HL-60 (cell line): ENCODE measurements at regions not wholly inside any gene's neighbourhood (a gene's known extent, or its start where the extent isn't known, plus 50 kb on each side); places are given as distances from the start of the nearest gene placed in this dataset.

ENCODE experiments used
- DNase-seq, 2 experiments: peaks; one replicate each; pipeline ENCODE4 v3.0.0-alpha.2; 2010 to 2020; ENCODE audit warnings: low read depth in 1 of 2, low spot score in 1 of 2
- H3K27ac ChIP-seq: fragments of 250-450 bp; sonication (Bioruptor Pico); replicated peaks from 2 replicates; pipeline ENCODE4 v1.5.1; 2020; ENCODE audit warnings: mild to moderate bottlenecking, moderate library complexity
- H3K27me3 ChIP-seq: fragments of 250-450 bp; sonication (Bioruptor Pico); 2 replicates; pipeline ENCODE4 v1.5.1; 2021; ENCODE audit warnings: mild to moderate bottlenecking, moderate library complexity; ENCODE audit not compliant: insufficient read depth, poor library complexity, severe bottlenecking
- H3K4me3 ChIP-seq: replicated peaks from 2 replicates; pipeline ENCODE4 v1.5.1; 2011; ENCODE audit warnings: mild to moderate bottlenecking, control low read depth, low read length; ENCODE audit not compliant: insufficient read depth
- GABPA ChIP-seq: IDR thresholded peaks from 2 replicates; pipeline ENCODE4 v1.6.1; 2012; ENCODE audit warnings: low read depth
- POLR2AphosphoS5 ChIP-seq: IDR thresholded peaks from 2 replicates; pipeline ENCODE4 v1.6.1; 2012; ENCODE audit warnings: low read depth
- SPI1 ChIP-seq: IDR thresholded peaks from 2 replicates; pipeline ENCODE4 v1.6.1; 2012; ENCODE audit warnings: low read depth, mild to moderate bottlenecking, borderline replicate concordance
- TF ChIP-seq, protein P1 (sequence below): IDR thresholded peaks from one replicate; pipeline ENCODE4 v1.5.1; 2011; ENCODE audit warnings: low read length, control low read depth, inconsistent platforms; ENCODE audit not compliant: insufficient read depth
- TF ChIP-seq, protein P2 (sequence below): IDR thresholded peaks from 2 replicates; pipeline ENCODE4 v1.6.1; 2012; ENCODE audit warnings: low read depth; ENCODE audit not compliant: insufficient replicate concordance

DNA sequence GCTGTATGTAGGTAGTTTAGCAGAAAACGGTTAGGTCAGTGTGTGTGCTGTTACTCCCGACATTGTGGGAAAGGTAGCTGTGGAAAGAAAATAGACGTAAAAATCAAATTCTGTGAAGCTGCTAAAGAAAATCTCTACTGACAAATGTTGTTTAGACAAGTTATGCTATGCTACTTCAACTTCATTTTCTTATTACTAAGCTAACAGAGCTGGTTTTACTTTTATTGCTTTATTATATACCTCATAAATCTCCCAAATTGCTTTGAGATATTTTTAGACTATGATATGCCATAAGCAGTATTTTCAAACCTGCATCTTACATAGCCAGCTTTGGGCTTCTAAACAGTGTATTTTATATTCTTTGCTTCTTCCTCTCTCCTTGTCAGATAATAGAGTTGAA is 108.2 kb upstream of the PACRGL start:
- DNase-seq: no peak
- no peak for TF ChIP-seq GABPA
- TF ChIP-seq POLR2AphosphoS5: no peak
- TF ChIP-seq, protein P1, sequence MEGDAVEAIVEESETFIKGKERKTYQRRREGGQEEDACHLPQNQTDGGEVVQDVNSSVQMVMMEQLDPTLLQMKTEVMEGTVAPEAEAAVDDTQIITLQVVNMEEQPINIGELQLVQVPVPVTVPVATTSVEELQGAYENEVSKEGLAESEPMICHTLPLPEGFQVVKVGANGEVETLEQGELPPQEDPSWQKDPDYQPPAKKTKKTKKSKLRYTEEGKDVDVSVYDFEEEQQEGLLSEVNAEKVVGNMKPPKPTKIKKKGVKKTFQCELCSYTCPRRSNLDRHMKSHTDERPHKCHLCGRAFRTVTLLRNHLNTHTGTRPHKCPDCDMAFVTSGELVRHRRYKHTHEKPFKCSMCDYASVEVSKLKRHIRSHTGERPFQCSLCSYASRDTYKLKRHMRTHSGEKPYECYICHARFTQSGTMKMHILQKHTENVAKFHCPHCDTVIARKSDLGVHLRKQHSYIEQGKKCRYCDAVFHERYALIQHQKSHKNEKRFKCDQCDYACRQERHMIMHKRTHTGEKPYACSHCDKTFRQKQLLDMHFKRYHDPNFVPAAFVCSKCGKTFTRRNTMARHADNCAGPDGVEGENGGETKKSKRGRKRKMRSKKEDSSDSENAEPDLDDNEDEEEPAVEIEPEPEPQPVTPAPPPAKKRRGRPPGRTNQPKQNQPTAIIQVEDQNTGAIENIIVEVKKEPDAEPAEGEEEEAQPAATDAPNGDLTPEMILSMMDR: no peak
- no peak for TF ChIP-seq SPI1
- TF ChIP-seq, protein P2, sequence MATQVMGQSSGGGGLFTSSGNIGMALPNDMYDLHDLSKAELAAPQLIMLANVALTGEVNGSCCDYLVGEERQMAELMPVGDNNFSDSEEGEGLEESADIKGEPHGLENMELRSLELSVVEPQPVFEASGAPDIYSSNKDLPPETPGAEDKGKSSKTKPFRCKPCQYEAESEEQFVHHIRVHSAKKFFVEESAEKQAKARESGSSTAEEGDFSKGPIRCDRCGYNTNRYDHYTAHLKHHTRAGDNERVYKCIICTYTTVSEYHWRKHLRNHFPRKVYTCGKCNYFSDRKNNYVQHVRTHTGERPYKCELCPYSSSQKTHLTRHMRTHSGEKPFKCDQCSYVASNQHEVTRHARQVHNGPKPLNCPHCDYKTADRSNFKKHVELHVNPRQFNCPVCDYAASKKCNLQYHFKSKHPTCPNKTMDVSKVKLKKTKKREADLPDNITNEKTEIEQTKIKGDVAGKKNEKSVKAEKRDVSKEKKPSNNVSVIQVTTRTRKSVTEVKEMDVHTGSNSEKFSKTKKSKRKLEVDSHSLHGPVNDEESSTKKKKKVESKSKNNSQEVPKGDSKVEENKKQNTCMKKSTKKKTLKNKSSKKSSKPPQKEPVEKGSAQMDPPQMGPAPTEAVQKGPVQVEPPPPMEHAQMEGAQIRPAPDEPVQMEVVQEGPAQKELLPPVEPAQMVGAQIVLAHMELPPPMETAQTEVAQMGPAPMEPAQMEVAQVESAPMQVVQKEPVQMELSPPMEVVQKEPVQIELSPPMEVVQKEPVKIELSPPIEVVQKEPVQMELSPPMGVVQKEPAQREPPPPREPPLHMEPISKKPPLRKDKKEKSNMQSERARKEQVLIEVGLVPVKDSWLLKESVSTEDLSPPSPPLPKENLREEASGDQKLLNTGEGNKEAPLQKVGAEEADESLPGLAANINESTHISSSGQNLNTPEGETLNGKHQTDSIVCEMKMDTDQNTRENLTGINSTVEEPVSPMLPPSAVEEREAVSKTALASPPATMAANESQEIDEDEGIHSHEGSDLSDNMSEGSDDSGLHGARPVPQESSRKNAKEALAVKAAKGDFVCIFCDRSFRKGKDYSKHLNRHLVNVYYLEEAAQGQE: no peak
- no peak overlapping the region for H3K27ac ChIP-seq
- no peak overlapping the region for H3K4me3 ChIP-seq
- no peaks in the 10 kb centered on the region for H3K27me3 ChIP-seq

DNA sequence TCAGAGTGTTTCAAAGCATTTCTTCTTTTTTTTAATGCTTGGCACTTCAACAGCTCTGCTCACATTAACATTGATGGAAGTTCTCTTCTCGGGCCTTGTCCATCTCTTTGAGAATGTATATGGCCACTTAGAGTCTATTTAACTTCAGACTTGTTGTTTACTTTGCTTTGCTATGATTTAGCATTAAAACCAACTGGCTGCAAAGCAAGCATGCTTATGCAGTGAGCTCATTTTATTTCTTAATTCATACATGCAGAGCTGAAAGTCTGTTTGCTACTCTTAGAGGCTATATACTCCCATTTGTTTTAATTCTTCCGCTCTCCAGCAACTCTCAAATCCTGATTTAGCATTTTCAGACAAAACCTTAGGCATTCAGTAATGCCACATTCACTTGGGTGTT is 107.6 kb upstream of the PACRGL start:
- Histone ChIP-seq H3K4me3 (no peak overlapping the region), H3K27ac (no peak overlapping the region), H3K27me3 (no peaks in the 10 kb centered on the region)
- TF ChIP-seq, protein P1: no peak
- TF ChIP-seq POLR2AphosphoS5 (no peak), GABPA (no peak), SPI1 (no peak)
- TF ChIP-seq, protein P2: no peak
- no peak for DNase-seq

DNA sequence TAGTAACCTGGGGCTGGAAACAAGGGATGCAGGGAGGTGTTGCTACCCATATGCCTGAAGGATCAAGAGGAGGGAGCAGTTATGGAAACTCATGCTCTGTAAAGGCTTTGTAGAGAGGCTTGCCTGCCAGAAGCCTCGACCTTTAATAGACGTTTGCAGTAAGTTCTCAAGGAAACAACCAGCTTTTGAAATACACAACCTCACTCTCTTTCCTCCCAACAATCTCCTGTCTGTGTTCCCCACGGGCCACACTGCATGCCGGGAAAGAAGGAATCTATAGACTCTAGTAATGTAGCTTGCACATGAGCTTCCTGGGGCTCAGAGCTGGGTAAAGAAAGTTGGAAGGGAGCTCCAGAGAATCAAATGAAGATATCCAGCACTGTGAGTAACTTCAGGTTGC is 101.6 kb upstream of the PACRGL start:
- no peak for TF ChIP-seq POLR2AphosphoS5
- no peak for TF ChIP-seq GABPA
- TF ChIP-seq, protein P2: no peak
- no peak for TF ChIP-seq SPI1
- TF ChIP-seq, protein P1: no peak
- H3K27ac ChIP-seq: no peak overlapping the region
- no peak for DNase-seq
- H3K27me3 ChIP-seq: no peaks in the 10 kb centered on the region
- no peak overlapping the region for H3K4me3 ChIP-seq
